ENCODE measurements at regions not wholly inside any gene's neighbourhood (a gene's known extent, or its start where the extent isn't known, plus 50 kb on each side); places are given as distances from the start of the nearest gene placed in this dataset.

GRCh38 chr7:67614843-67615242, 618.2 kb downstream of the TYW1 start:
- Histone ChIP-seq H3K4me3 (no peak overlapping the region), H3K36me3 (no peaks in the 10 kb centered on the region), H3K27ac (no peak overlapping the region), H3K4me1 (ENCODE audit: control insufficient read depth in 1 of 2, low read depth in 2 of 2) (no peaks in the 10 kb centered on the region), H3K27me3 (replicated peaks; ENCODE audit: insufficient read depth) (no peaks in the 10 kb centered on the region), H3K9me3 (peaks cover 3% of the 10 kb centered on the region)
- TF ChIP-seq CTCF (IDR thresholded peaks at IDR 0.05): no peak
- DNase-seq (ENCODE audit: low spot score) (no peak), ATAC-seq (ENCODE audit: insufficient number of reproducible peaks, low FRiP score, low read depth) (no peak)

GRCh38 chr7:67616517-67616916, 619.9 kb downstream of the TYW1 start:
- no peak for DNase-seq (ENCODE audit: low spot score)
- Histone ChIP-seq H3K4me3 (no peak overlapping the region), H3K36me3 (no peaks in the 10 kb centered on the region), H3K27ac (no peak overlapping the region), H3K4me1 (ENCODE audit: control insufficient read depth in 1 of 2, low read depth in 2 of 2) (no peaks in the 10 kb centered on the region), H3K27me3 (replicated peaks; ENCODE audit: insufficient read depth) (no peaks in the 10 kb centered on the region), H3K9me3 (peaks cover 3% of the 10 kb centered on the region)
- no peak for TF ChIP-seq CTCF (IDR thresholded peaks at IDR 0.05)
- ATAC-seq (ENCODE audit: insufficient number of reproducible peaks, low FRiP score, low read depth): no peak

GRCh38 chr7:67618556-67619162, 622.0 kb downstream of the TYW1 start:
- no peak for TF ChIP-seq CTCF (IDR thresholded peaks at IDR 0.05)
- H3K4me1 ChIP-seq (ENCODE audit: control insufficient read depth in 1 of 2, low read depth in 2 of 2): no peaks in the 10 kb centered on the region
- no peaks in the 10 kb centered on the region for H3K36me3 ChIP-seq
- DNase-seq (ENCODE audit: low spot score) (no peak), ATAC-seq (ENCODE audit: insufficient number of reproducible peaks, low FRiP score, low read depth) (no peak)
- H3K4me3 ChIP-seq: no peak overlapping the region
- H3K27ac ChIP-seq: no peak overlapping the region
- H3K27me3 ChIP-seq (replicated peaks; ENCODE audit: insufficient read depth): no peaks in the 10 kb centered on the region
- H3K9me3 ChIP-seq: no peaks in the 10 kb centered on the region

- H3K4me1 ChIP-seq (ENCODE audit: control insufficient read depth in 1 of 2, low read depth in 2 of 2): no peaks in the 10 kb centered on the region
- H3K36me3 ChIP-seq: no peaks in the 10 kb centered on the region
- no peak for DNase-seq (ENCODE audit: low spot score)
- H3K9me3 ChIP-seq: no peaks in the 10 kb centered on the region
- no peak for TF ChIP-seq CTCF (IDR thresholded peaks at IDR 0.05)
- no peaks in the 10 kb centered on the region for H3K27me3 ChIP-seq (replicated peaks; ENCODE audit: insufficient read depth)
- no peak for ATAC-seq (ENCODE audit: insufficient number of reproducible peaks, low FRiP score, low read depth)
- H3K4me3 ChIP-seq: no peak overlapping the region
- H3K27ac ChIP-seq: no peak overlapping the region
Observed at GRCh38 chr7:67619175-67619574, 622.5 kb downstream of the TYW1 start.

GRCh38 chr7:67620216-67620933, 623.7 kb downstream of the TYW1 start:
- no peak for TF ChIP-seq CTCF (IDR thresholded peaks at IDR 0.05)
- no peaks in the 10 kb centered on the region for H3K9me3 ChIP-seq
- no peak for DNase-seq (ENCODE audit: low spot score)
- no peak for ATAC-seq (ENCODE audit: insufficient number of reproducible peaks, low FRiP score, low read depth)
- no peak overlapping the region for H3K27ac ChIP-seq
- no peaks in the 10 kb centered on the region for H3K4me1 ChIP-seq (ENCODE audit: control insufficient read depth in 1 of 2, low read depth in 2 of 2)
- H3K36me3 ChIP-seq: no peaks in the 10 kb centered on the region
- no peaks in the 10 kb centered on the region for H3K27me3 ChIP-seq (replicated peaks; ENCODE audit: insufficient read depth)
- H3K4me3 ChIP-seq: no peak overlapping the region
